K562 (cell line): ENCODE measurements at regions not wholly inside any gene's neighbourhood (a gene's known extent, or its start where the extent isn't known, plus 50 kb on each side); places are given as distances from the start of the nearest gene placed in this dataset.

Experiments
- ATAC-seq: fragments of 200-7000 bp; cut with Tn5 transposase; 3 replicates; pipeline ENCODE4 v1.9.1; 2020; ENCODE audit warnings: moderate library complexity
- BruUV-seq: library from RNA; stranded (reverse); fragments of 400-500 nt; replicated peaks from 2 replicates; lab custom pipeline; 2021; lab: Mats Ljungman, UMichigan
- CTCF ChIA-PET: fragments of 300-600 bp; formaldehyde crosslinking; extraction: SDS; loops from one replicate; lab custom pipeline; 2021; ENCODE audit warnings: low intra/inter-chr PET ratio; lab: Yijun Ruan, JAX
- POLR2A ChIA-PET: fragments of 300-600, 350-650 bp; sonication (Branson Sonifier 250); formaldehyde crosslinking; extraction: SDS; loops from one replicate; lab custom pipeline; 2021; ENCODE audit warnings: antibody characterized with exemption, inconsistent platforms; lab: Yijun Ruan, JAX
- DNase-seq, 4 experiments: peaks; one replicate each; pipeline versions ENCODE4 v3.0.0 to v3.0.0-alpha.2; 2011 to 2018; ENCODE audit warnings: low spot score in 3 of 4, mixed read lengths in 3 of 4; ENCODE audit errors: extremely low read depth in 1 of 4
- FAIRE-seq: peaks from 2 replicates; lab custom pipeline; 2011; peaks lifted over from hg19 to GRCh38; lab: Jason Lieb, UNC
- H2AFZ ChIP-seq: 2 replicates; pipeline ENCODE4 v1.6.0; 2011; ENCODE audit warnings: low read depth, low read length, control low read depth, inconsistent platforms
- H3K27ac ChIP-seq: fragments of 200-600 bp; 3 replicates; pipeline ENCODE4 v1.8.0; 2011; ENCODE audit warnings: low read depth, mild to moderate bottlenecking, control low read depth, inconsistent platforms, low read length, moderate library complexity, mixed read lengths; ENCODE audit errors: extremely low read depth
- H3K27me3 ChIP-seq, 2 experiments: fragments of 300-600 bp in 1 of 2; 2 replicates in 1 of 2; 3 replicates in 1 of 2; pipeline versions ENCODE4 v1.6.0 to v1.8.0; 2011; ENCODE audit warnings: inconsistent platforms in 2 of 2, low read length in 2 of 2, mild to moderate bottlenecking in 1 of 2, mixed read lengths in 1 of 2, moderate library complexity in 1 of 2; ENCODE audit not compliant: control insufficient read depth in 2 of 2, insufficient read depth in 2 of 2
- H3K36me3 ChIP-seq: fragments of 300-600 bp; 3 replicates; pipeline ENCODE4 v1.8.0; 2011; ENCODE audit warnings: mild to moderate bottlenecking, low read length, inconsistent platforms; ENCODE audit not compliant: control insufficient read depth, insufficient read depth
- H3K4me1 ChIP-seq, 2 experiments: fragments of 200-600 bp in 1 of 2; replicated peaks in 1 of 2; 2 replicates in 1 of 2; 3 replicates in 1 of 2; pipeline versions ENCODE4 v1.5.1 to v1.8.0; 2011; ENCODE audit warnings: inconsistent platforms in 2 of 2, low read length in 2 of 2, mild to moderate bottlenecking in 1 of 2, mixed read lengths in 1 of 2, moderate library complexity in 1 of 2; ENCODE audit not compliant: control insufficient read depth in 2 of 2, insufficient read depth in 2 of 2
- H3K4me2 ChIP-seq: 2 replicates; pipeline ENCODE4 v1.6.1; 2011; ENCODE audit warnings: low read length, control low read depth, inconsistent platforms, mixed read lengths; ENCODE audit not compliant: insufficient read depth
- H3K4me3 ChIP-seq: fragments of 200-600 bp; sonication (generic), shearing (Covaris generic); 2 replicates; pipeline ENCODE4 v1.5.1; 2016; ENCODE audit warnings: control low read depth, inconsistent platforms
- H3K79me2 ChIP-seq: fragments of 200-600 bp; 3 replicates; pipeline ENCODE4 v1.8.0; 2011; ENCODE audit warnings: low read length, inconsistent platforms; ENCODE audit not compliant: control insufficient read depth, insufficient read depth
- H3K9ac ChIP-seq, 2 experiments: 2 replicates each; pipeline versions ENCODE4 v1.6.0 to v1.6.1; 2011; ENCODE audit warnings: low read depth in 2 of 2, low read length in 2 of 2, control low read depth in 1 of 2, inconsistent platforms in 1 of 2, mild to moderate bottlenecking in 1 of 2, mixed read lengths in 1 of 2; ENCODE audit not compliant: insufficient read depth in 1 of 2
- H3K9me1 ChIP-seq: one replicate; pipeline ENCODE4 v1.6.0; 2011; ENCODE audit warnings: inconsistent platforms, mild to moderate bottlenecking, low read length, moderate library complexity; ENCODE audit not compliant: control insufficient read depth, insufficient read depth
- H3K9me3 ChIP-seq: replicated peaks from 2 replicates; pipeline ENCODE4 v1.5.1; 2011; ENCODE audit warnings: low read depth, low read length, inconsistent platforms; ENCODE audit not compliant: control insufficient read depth, insufficient read depth
- H4K20me1 ChIP-seq: replicated peaks from 2 replicates; pipeline ENCODE4 v1.6.1; 2011; ENCODE audit warnings: low read length, inconsistent platforms, mixed read lengths; ENCODE audit not compliant: control insufficient read depth, insufficient read depth
- ATF3 ChIP-seq, 2 experiments: fragments of 450-650 bp in 1 of 2; sonication (generic) in 1 of 2; formaldehyde crosslinking in 1 of 2; IDR thresholded peaks in 1 of 2; conservative IDR thresholded peaks in 1 of 2; 2 replicates each; pipeline versions ENCODE4 v1.6.1 to v1.8.1; 2016 to 2023; ENCODE audit warnings: mild to moderate bottlenecking in 2 of 2, moderate library complexity in 2 of 2, inconsistent platforms in 1 of 2, missing genetic modification reagents in 1 of 2
- CEBPB ChIP-seq: fragments of 450-650 bp; IDR thresholded peaks from 2 replicates; pipeline ENCODE4 v1.6.1; 2016; ENCODE audit warnings: missing genetic modification characterization, missing compliant biosample characterization
- CEBPG ChIP-seq, 3 experiments: fragments of 200-800 bp in 1 of 3; sonication (Bioruptor generic) in 1 of 3; sonication (generic) in 1 of 3; formaldehyde crosslinking in 1 of 3; IDR thresholded peaks in 2 of 3; conservative IDR thresholded peaks in 1 of 3; 2 replicates each; pipeline versions ENCODE4 v1.6.1 to v1.8.0; 2016 to 2022; ENCODE audit warnings: missing compliant biosample characterization in 2 of 3, missing genetic modification characterization in 2 of 3, mild to moderate bottlenecking in 1 of 3, missing genetic modification reagents in 1 of 3
- ZNF174 ChIP-seq: fragments of 250-450 bp; sonication (Bioruptor Pico); IDR thresholded peaks from 2 replicates; pipeline ENCODE4 v1.4.0; 2020; ENCODE audit warnings: mild to moderate bottlenecking
- WGBS: fragments of 100-300 bp; shearing (Covaris generic); methylation state at CpG from one replicate; pipeline ENCODE4 v1.1.6; 2016; ENCODE audit warnings: low coverage, mixed read lengths; ENCODE audit not compliant: insufficient coverage; ENCODE audit errors: missing lambda C conversion rate; 5-methylcytosine and 5-hydroxymethylcytosine counted together
- in situ Hi-C: fragments of 300-500 bp; cut with MboI; formaldehyde crosslinking; loops from 4 replicates; pipeline ENCODE4 v1.15.0; 2018; ENCODE audit warnings: inconsistent platforms, mixed read lengths
- intact Hi-C: fragments of 100-400 bp; cut with micrococcal nuclease; formaldehyde crosslinking; loops from 2 replicates; pipeline ENCODE4 v1.14.2; 2022

GRCh38 chr2:173630425-173631126 is 275.9 kb downstream of the CDCA7 start:
- H3K79me2 ChIP-seq = no peaks in the 10 kb centered on the region
- no peaks in the 10 kb centered on the region for H4K20me1 ChIP-seq
- no peak for DNase-seq
- no peaks in the 10 kb centered on the region for H3K9me1 ChIP-seq
- H3K9me3 ChIP-seq = no peaks in the 10 kb centered on the region
- BruUV-seq = no TSS peak
- no peak overlapping the region for H3K4me3 ChIP-seq
- intact Hi-C loops = no loop called here
- H2AFZ ChIP-seq = no peak overlapping the region
- no peak for FAIRE-seq
- H3K27ac ChIP-seq = no peak overlapping the region
- WGBS = 1% methylated on average over 9 of the region's 9 CpGs
- H3K9ac ChIP-seq = no peak overlapping the region
- CTCF ChIA-PET = no interaction called here
- peaks cover 12% of the 10 kb centered on the region in 2 experiments; a peak in 4 of 5 replicates for H3K27me3 ChIP-seq
- ATAC-seq = no peak
- POLR2A ChIA-PET = interaction anchor here (1.2 kb wide), 1 partner anchor 19 kb away, joined by 3 read pairs; no protein-coding TSS in a partner anchor
- no peaks in the 10 kb centered on the region for H3K36me3 ChIP-seq
- TF ChIP-seq CEBPG (CRISPR knock-in tag; IDR thresholded peaks at IDR 0.05) (no peak), CEBPG (tag; conservative IDR thresholded peaks at IDR 0.05 in 1 of 2, IDR thresholded peaks at IDR 0.05 in 1 of 2) (peak in 1 of 2 experiments; percentile 31; a peak in 1 of 4 replicates), ATF3 (IDR thresholded peaks at IDR 0.05) (peak; percentile 40; the same call in 1 of the 2 replicates), ATF3 (CRISPR knock-in tag; conservative IDR thresholded peaks at IDR 0.05) (no peak), ZNF174 (CRISPR knock-in tag) (no peak), CEBPB (tag) (0 out of 2 replicates have a peak, but pooled peaks have one; percentile 21)
- TF ChIP-seq, all 486 proteins: peak for 3
- Histone ChIP-seq H3K4me1 (no peaks in the 10 kb centered on the region), H3K4me2 (no peak overlapping the region)
- in situ Hi-C loops = no loop called here
